ENCODE measurements at regions not wholly inside any gene's neighbourhood (a gene's known extent, or its start where the extent isn't known, plus 50 kb on each side); places are given as distances from the start of the nearest gene placed in this dataset.

- TF ChIP-seq, protein P1, sequence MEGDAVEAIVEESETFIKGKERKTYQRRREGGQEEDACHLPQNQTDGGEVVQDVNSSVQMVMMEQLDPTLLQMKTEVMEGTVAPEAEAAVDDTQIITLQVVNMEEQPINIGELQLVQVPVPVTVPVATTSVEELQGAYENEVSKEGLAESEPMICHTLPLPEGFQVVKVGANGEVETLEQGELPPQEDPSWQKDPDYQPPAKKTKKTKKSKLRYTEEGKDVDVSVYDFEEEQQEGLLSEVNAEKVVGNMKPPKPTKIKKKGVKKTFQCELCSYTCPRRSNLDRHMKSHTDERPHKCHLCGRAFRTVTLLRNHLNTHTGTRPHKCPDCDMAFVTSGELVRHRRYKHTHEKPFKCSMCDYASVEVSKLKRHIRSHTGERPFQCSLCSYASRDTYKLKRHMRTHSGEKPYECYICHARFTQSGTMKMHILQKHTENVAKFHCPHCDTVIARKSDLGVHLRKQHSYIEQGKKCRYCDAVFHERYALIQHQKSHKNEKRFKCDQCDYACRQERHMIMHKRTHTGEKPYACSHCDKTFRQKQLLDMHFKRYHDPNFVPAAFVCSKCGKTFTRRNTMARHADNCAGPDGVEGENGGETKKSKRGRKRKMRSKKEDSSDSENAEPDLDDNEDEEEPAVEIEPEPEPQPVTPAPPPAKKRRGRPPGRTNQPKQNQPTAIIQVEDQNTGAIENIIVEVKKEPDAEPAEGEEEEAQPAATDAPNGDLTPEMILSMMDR (IDR thresholded peaks at IDR 0.05; ENCODE audit: poor library complexity, severe bottlenecking), result no peak
- TF ChIP-seq SMC3 (conservative IDR thresholded peaks at IDR 0.05; ENCODE audit: poor library complexity) (no peak), RAD21 (conservative IDR thresholded peaks at IDR 0.05) (no peak), POLR2AphosphoS5 (IDR thresholded peaks at IDR 0.05) (no peak), EP300 (conservative IDR thresholded peaks at IDR 0.05; ENCODE audit: poor library complexity, severe bottlenecking) (no peak), MXI1 (conservative IDR thresholded peaks at IDR 0.05; ENCODE audit: poor library complexity, severe bottlenecking) (no peak), EZH2 (IDR thresholded peaks at IDR 0.05; ENCODE audit: borderline replicate concordance, insufficient read depth, low read length, poor library complexity, severe bottlenecking) (no peak), TAF1 (IDR thresholded peaks at IDR 0.05; ENCODE audit: low read depth) (no peak), REST (IDR thresholded peaks at IDR 0.05; ENCODE audit: borderline replicate concordance) (no peak)
These were observed 100.6 kb upstream of the HSD17B12 start for GRCh38 chr11:43579919-43580276.
